ENCODE measurements at regions not wholly inside any gene's neighbourhood (a gene's known extent, or its start where the extent isn't known, plus 50 kb on each side); places are given as distances from the start of the nearest gene placed in this dataset.

DNA sequence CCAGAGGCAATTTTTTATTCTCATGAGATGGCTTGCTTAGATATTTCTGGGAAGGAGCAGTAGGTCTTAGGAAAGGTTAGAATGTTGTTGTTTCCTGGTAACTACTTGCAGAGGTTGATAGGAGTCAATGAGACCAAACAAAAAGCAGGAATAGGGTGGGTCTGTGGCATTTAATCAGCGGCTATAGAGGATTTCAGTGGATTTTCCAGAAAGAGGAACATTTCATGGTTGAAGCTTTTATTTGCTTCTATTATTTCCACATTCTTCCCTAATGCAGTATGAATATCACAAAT is 111.3 kb upstream of the PALMD start:
- no peak for DNase-seq (ENCODE audit: low spot score)
- no peak overlapping the region for H3K4me3 ChIP-seq (ENCODE audit: low read depth in 1 of 3, low read length in 3 of 3)
- WGBS: 79% methylated on average over 1 of the region's 1 CpG
- no peaks in the 10 kb centered on the region for H3K9me3 ChIP-seq (ENCODE audit: control insufficient read depth in 4 of 4, low read length in 3 of 4)
- no peaks in the 10 kb centered on the region for H3K36me3 ChIP-seq (ENCODE audit: control insufficient read depth in 4 of 4, insufficient read depth in 3 of 4, low read depth in 1 of 4, low read length in 3 of 4)
- no peak overlapping the region for H3K9ac ChIP-seq (ENCODE audit: low read depth in 1 of 2, low read length in 2 of 2)
- TF ChIP-seq SP1 (IDR thresholded peaks at IDR 0.05): no peak
- H3K27ac ChIP-seq (ENCODE audit: low read depth in 1 of 2, low read length in 2 of 2): no peak overlapping the region
- H3K27me3 ChIP-seq (ENCODE audit: control insufficient read depth in 4 of 4, insufficient read depth in 4 of 4, low read length in 3 of 4): no peaks in the 10 kb centered on the region
- H3K4me1 ChIP-seq (ENCODE audit: control insufficient read depth in 4 of 4, insufficient read depth in 4 of 4, low read length in 3 of 4): peaks cover 0 to 9% (median 4%) of the 10 kb centered on the region in 4 donors

DNA sequence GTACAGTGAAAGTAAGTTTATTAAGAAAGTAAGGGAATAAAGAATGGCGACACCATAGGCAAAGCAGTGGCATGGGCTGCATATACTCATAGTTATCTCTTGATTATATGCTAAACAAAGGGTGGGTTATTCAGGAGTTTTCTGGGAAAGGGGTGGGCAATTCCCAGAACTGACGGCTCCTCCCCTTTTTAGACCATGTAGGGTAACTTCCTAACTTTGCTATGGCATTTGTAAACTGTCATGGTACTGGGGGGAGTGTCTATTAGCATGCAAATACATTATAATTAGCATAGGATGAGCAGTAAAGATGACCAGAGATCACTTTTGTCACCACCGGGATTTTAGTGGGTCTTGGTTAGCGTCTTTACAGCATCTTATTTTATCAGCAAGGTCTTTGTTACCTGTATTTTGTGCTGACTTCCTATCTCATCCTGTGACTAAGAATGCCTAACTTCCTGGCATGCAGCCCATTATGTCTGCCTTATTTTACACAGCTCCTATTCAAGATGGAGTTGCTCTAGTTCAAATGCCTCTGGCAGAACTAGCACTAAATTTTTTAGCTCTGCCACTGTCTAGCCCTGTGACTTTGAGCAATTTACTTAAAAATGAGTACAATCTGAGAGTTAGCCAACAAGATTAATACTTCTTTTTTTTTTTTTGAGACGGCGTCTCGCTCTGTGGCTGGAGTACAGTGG is 110.3 kb upstream of the PALMD start:
- Histone ChIP-seq H3K4me1 (ENCODE audit: control insufficient read depth in 4 of 4, insufficient read depth in 4 of 4, low read length in 3 of 4) (peaks cover 0 to 9% (median 4%) of the 10 kb centered on the region in 4 donors), H3K9ac (ENCODE audit: low read depth in 1 of 2, low read length in 2 of 2) (no peak overlapping the region), H3K36me3 (ENCODE audit: control insufficient read depth in 4 of 4, insufficient read depth in 3 of 4, low read depth in 1 of 4, low read length in 3 of 4) (no peaks in the 10 kb centered on the region), H3K27me3 (ENCODE audit: control insufficient read depth in 4 of 4, insufficient read depth in 4 of 4, low read length in 3 of 4) (no peaks in the 10 kb centered on the region), H3K27ac (ENCODE audit: low read depth in 1 of 2, low read length in 2 of 2) (no peak overlapping the region), H3K9me3 (ENCODE audit: control insufficient read depth in 4 of 4, low read length in 3 of 4) (no peaks in the 10 kb centered on the region), H3K4me3 (ENCODE audit: low read depth in 1 of 3, low read length in 3 of 3) (no peak overlapping the region)
- TF ChIP-seq GABPA (IDR thresholded peaks at IDR 0.05 in 1 of 2, conservative IDR thresholded peaks at IDR 0.05 in 1 of 2) (no peak), CTCF (IDR thresholded peaks at IDR 0.05; ENCODE audit: low read depth, low read length, missing input control) (no peak), SP1 (IDR thresholded peaks at IDR 0.05) (no peak), REST (IDR thresholded peaks at IDR 0.05) (no peak), FOXA1 (IDR thresholded peaks at IDR 0.05) (no peak), HNF4A (conservative IDR thresholded peaks at IDR 0.05) (no peak), TAF1 (conservative IDR thresholded peaks at IDR 0.05) (no peak), EGR1 (IDR thresholded peaks at IDR 0.05; ENCODE audit: low read depth in 2 of 2) (no peak), RAD21 (IDR thresholded peaks at IDR 0.05) (no peak), HNF4G (IDR thresholded peaks at IDR 0.05) (no peak), YY1 (IDR thresholded peaks at IDR 0.05) (no peak), NR2F2 (IDR thresholded peaks at IDR 0.05) (no peak), JUND (IDR thresholded peaks at IDR 0.05) (no peak), FOXA2 (IDR thresholded peaks at IDR 0.05) (no peak), RXRA (IDR thresholded peaks at IDR 0.05) (no peak)
- TF ChIP-seq, protein P1, sequence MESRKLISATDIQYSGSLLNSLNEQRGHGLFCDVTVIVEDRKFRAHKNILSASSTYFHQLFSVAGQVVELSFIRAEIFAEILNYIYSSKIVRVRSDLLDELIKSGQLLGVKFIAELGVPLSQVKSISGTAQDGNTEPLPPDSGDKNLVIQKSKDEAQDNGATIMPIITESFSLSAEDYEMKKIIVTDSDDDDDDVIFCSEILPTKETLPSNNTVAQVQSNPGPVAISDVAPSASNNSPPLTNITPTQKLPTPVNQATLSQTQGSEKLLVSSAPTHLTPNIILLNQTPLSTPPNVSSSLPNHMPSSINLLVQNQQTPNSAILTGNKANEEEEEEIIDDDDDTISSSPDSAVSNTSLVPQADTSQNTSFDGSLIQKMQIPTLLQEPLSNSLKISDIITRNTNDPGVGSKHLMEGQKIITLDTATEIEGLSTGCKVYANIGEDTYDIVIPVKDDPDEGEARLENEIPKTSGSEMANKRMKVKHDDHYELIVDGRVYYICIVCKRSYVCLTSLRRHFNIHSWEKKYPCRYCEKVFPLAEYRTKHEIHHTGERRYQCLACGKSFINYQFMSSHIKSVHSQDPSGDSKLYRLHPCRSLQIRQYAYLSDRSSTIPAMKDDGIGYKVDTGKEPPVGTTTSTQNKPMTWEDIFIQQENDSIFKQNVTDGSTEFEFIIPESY (IDR thresholded peaks at IDR 0.05): no peak
- TF ChIP-seq, protein P2, sequence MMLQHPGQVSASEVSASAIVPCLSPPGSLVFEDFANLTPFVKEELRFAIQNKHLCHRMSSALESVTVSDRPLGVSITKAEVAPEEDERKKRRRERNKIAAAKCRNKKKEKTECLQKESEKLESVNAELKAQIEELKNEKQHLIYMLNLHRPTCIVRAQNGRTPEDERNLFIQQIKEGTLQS (IDR thresholded peaks at IDR 0.05): no peak
- TF ChIP-seq, protein P3, sequence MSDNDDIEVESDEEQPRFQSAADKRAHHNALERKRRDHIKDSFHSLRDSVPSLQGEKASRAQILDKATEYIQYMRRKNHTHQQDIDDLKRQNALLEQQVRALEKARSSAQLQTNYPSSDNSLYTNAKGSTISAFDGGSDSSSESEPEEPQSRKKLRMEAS (IDR thresholded peaks at IDR 0.05): no peak
- WGBS: 92% methylated on average over 7 of the region's 7 CpGs
- DNase-seq (ENCODE audit: low spot score): no peak
